OCI-LY1 (cell line): ENCODE measurements at regions not wholly inside any gene's neighbourhood (a gene's known extent, or its start where the extent isn't known, plus 50 kb on each side); places are given as distances from the start of the nearest gene placed in this dataset.

Source experiments
- H2AFZ ChIP-seq: fragments of 200-600 bp; sonication (generic), shearing (Covaris generic); 2 replicates; pipeline ENCODE4 v1.6.0; 2014; ENCODE audit warnings: antibody characterized with exemption, mild to moderate bottlenecking, low read length
- H3F3A ChIP-seq: fragments of 200-600 bp; sonication (generic), shearing (Covaris generic); 2 replicates; pipeline ENCODE4 v1.6.0; 2014; ENCODE audit warnings: mild to moderate bottlenecking, antibody characterized with exemption, low read length, moderate library complexity; ENCODE audit not compliant: insufficient read depth
- H3K27ac ChIP-seq: fragments of 200-600 bp; sonication (generic); 2 replicates; pipeline ENCODE4 v1.5.1; 2014; ENCODE audit warnings: low read length, mixed run types, mild to moderate bottlenecking, low read depth; ENCODE audit not compliant: poor library complexity, severe bottlenecking
- H3K27me3 ChIP-seq: fragments of 200-600 bp; sonication (generic); 2 replicates; pipeline ENCODE4 v1.6.0; 2014; ENCODE audit warnings: antibody characterized with exemption, mild to moderate bottlenecking, low read length, moderate library complexity; ENCODE audit not compliant: insufficient read depth
- H3K36me3 ChIP-seq: fragments of 200-600 bp; sonication (generic); 2 replicates; pipeline ENCODE4 v1.6.1; 2014; ENCODE audit warnings: mild to moderate bottlenecking, antibody characterized with exemption, low read length, moderate library complexity, mixed read lengths; ENCODE audit not compliant: insufficient read depth
- H3K4me1 ChIP-seq: fragments of 200-600 bp; sonication (generic); 2 replicates; pipeline ENCODE4 v1.5.1; 2014; ENCODE audit warnings: mild to moderate bottlenecking, low read length, moderate library complexity; ENCODE audit not compliant: insufficient read depth, severe bottlenecking
- H3K4me2 ChIP-seq: fragments of 200-600 bp; sonication (generic), shearing (Covaris generic); 2 replicates; pipeline ENCODE4 v1.6.1; 2014; ENCODE audit warnings: low read length
- H3K4me3 ChIP-seq: fragments of 200-600 bp; sonication (generic); 2 replicates; pipeline ENCODE4 v1.5.1; 2014; ENCODE audit warnings: low read length, low read depth, mild to moderate bottlenecking, mixed read lengths; ENCODE audit not compliant: poor library complexity, severe bottlenecking
- H3K79me2 ChIP-seq: fragments of 200-600 bp; shearing (Covaris generic); 2 replicates; pipeline ENCODE4 v1.6.1; 2016; ENCODE audit warnings: mixed run types, low read length, mixed read lengths; ENCODE audit not compliant: insufficient read depth
- H3K9ac ChIP-seq: fragments of 200-600 bp; sonication (generic), shearing (Covaris generic); 2 replicates; pipeline ENCODE4 v1.6.1; 2014; ENCODE audit warnings: mild to moderate bottlenecking, low read length, mixed read lengths
- H3K9me2 ChIP-seq: fragments of 200-600 bp; sonication (generic), shearing (Covaris generic); 2 replicates; pipeline ENCODE4 v1.6.1; 2014; ENCODE audit warnings: low read depth, mild to moderate bottlenecking, low read length, mixed read lengths
- H3K9me3 ChIP-seq: fragments of 200-600 bp; shearing (Covaris generic); 2 replicates; pipeline ENCODE4 v1.6.1; 2014; ENCODE audit warnings: low read length, mixed read lengths
- H4K20me1 ChIP-seq: fragments of 200-600 bp; sonication (generic), shearing (Covaris generic); 2 replicates; pipeline ENCODE4 v1.6.0; 2016; ENCODE audit warnings: mild to moderate bottlenecking, low read length; ENCODE audit not compliant: insufficient read depth
- EZH2 ChIP-seq: fragments of 200-600 bp; sonication (generic), shearing (Covaris generic); IDR thresholded peaks from 2 replicates; pipeline ENCODE4 v1.8.0; 2017; ENCODE audit warnings: borderline replicate concordance, mixed run types, mild to moderate bottlenecking, antibody characterized with exemption, low read length, moderate library complexity, mixed read lengths
- TF ChIP-seq, protein P1 (sequence below): fragments of 200-600 bp; sonication (generic), shearing (Covaris generic); IDR thresholded peaks from 2 replicates; pipeline ENCODE4 v1.5.1; 2017; ENCODE audit warnings: mild to moderate bottlenecking, antibody characterized with exemption, low read length, moderate library complexity, mixed read lengths

GRCh38 chr11:70637949-70638583 is 239.7 kb downstream of the CTTN start:
- Histone ChIP-seq H3K4me1 (no peaks in the 10 kb centered on the region), H2AFZ (no peak overlapping the region), H3K4me3 (no peak overlapping the region), H3K9me3 (no peaks in the 10 kb centered on the region), H3K9ac (no peak overlapping the region), H3K27ac (no peak overlapping the region), H3K27me3 (peaks cover 6% of the 10 kb centered on the region; the same call in 1 of the 2 replicates), H4K20me1 (no peaks in the 10 kb centered on the region), H3K4me2 (no peak overlapping the region), H3K79me2 (no peaks in the 10 kb centered on the region), H3K9me2 (no peaks in the 10 kb centered on the region), H3K36me3 (no peaks in the 10 kb centered on the region), H3F3A (no peaks in the 10 kb centered on the region)
- no peak for TF ChIP-seq EZH2
- TF ChIP-seq, protein P1, sequence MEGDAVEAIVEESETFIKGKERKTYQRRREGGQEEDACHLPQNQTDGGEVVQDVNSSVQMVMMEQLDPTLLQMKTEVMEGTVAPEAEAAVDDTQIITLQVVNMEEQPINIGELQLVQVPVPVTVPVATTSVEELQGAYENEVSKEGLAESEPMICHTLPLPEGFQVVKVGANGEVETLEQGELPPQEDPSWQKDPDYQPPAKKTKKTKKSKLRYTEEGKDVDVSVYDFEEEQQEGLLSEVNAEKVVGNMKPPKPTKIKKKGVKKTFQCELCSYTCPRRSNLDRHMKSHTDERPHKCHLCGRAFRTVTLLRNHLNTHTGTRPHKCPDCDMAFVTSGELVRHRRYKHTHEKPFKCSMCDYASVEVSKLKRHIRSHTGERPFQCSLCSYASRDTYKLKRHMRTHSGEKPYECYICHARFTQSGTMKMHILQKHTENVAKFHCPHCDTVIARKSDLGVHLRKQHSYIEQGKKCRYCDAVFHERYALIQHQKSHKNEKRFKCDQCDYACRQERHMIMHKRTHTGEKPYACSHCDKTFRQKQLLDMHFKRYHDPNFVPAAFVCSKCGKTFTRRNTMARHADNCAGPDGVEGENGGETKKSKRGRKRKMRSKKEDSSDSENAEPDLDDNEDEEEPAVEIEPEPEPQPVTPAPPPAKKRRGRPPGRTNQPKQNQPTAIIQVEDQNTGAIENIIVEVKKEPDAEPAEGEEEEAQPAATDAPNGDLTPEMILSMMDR, result no peak

GRCh38 chr11:70640408-70640807 is 242.1 kb downstream of the CTTN start:
- no peaks in the 10 kb centered on the region for H3K36me3 ChIP-seq
- H3K27ac ChIP-seq, result no peak overlapping the region
- H3K9ac ChIP-seq, result no peak overlapping the region
- peaks cover 13% of the 10 kb centered on the region; the same call in 1 of the 2 replicates for H3K27me3 ChIP-seq
- H3F3A ChIP-seq, result no peaks in the 10 kb centered on the region
- H3K4me3 ChIP-seq, result no peak overlapping the region
- no peaks in the 10 kb centered on the region for H4K20me1 ChIP-seq
- no peak for TF ChIP-seq EZH2
- TF ChIP-seq, protein P1, result no peak
- H3K9me3 ChIP-seq, result no peaks in the 10 kb centered on the region
- H3K4me2 ChIP-seq, result no peak overlapping the region
- H3K4me1 ChIP-seq, result no peaks in the 10 kb centered on the region
- no peak overlapping the region for H2AFZ ChIP-seq
- H3K9me2 ChIP-seq, result no peaks in the 10 kb centered on the region
- no peaks in the 10 kb centered on the region for H3K79me2 ChIP-seq

GRCh38 chr11:70641369-70641768 is 243.0 kb downstream of the CTTN start:
- TF ChIP-seq EZH2, result no peak
- TF ChIP-seq, protein P1, result no peak
- Histone ChIP-seq H3K36me3 (no peaks in the 10 kb centered on the region), H4K20me1 (no peaks in the 10 kb centered on the region), H2AFZ (no peak overlapping the region), H3K4me3 (no peak overlapping the region), H3K4me2 (no peak overlapping the region), H3F3A (no peaks in the 10 kb centered on the region), H3K4me1 (no peaks in the 10 kb centered on the region), H3K27me3 (peaks cover 13% of the 10 kb centered on the region; the same call in 1 of the 2 replicates), H3K9me2 (no peaks in the 10 kb centered on the region), H3K9me3 (no peaks in the 10 kb centered on the region), H3K27ac (no peak overlapping the region), H3K79me2 (no peaks in the 10 kb centered on the region), H3K9ac (no peak overlapping the region)
